ENCODE measurements at regions not wholly inside any gene's neighbourhood (a gene's known extent, or its start where the extent isn't known, plus 50 kb on each side); places are given as distances from the start of the nearest gene placed in this dataset.
A peak's percentile ranks its signal among the peaks of the same experiment; 100 is the strongest.
"Not testable (repeated sequence)": the region's sequence is repeated elsewhere in the genome, so short reads cannot be mapped to it uniquely, and the experiment has no call there.

GRCh38 chr5:44949687-44950086, 140.9 kb downstream of the MRPS30 start:
- Histone ChIP-seq H3K27ac (no peak overlapping the region), H3K4me3 (no peak overlapping the region), H3K27me3 (no peaks in the 10 kb centered on the region), H3K36me3 (no peaks in the 10 kb centered on the region), H3K4me1 (no peaks in the 10 kb centered on the region), H3K9me3 (no peaks in the 10 kb centered on the region)
- DNase-seq (ENCODE audit: low spot score in 2 of 2) = no peak
- intact Hi-C loops (cut with DNase I; ENCODE audit: low total_unique reads) = no loop called here
- TF ChIP-seq CTCF (IDR thresholded peaks at IDR 0.05) (no peak), POLR2A (IDR thresholded peaks at IDR 0.05) (no peak), POLR2AphosphoS5 (IDR thresholded peaks at IDR 0.05) (no peak)

- H3K27ac ChIP-seq = no peak overlapping the region
- H3K27me3 ChIP-seq = no peaks in the 10 kb centered on the region
- H3K4me1 ChIP-seq = no peaks in the 10 kb centered on the region
- TF ChIP-seq POLR2AphosphoS5 (IDR thresholded peaks at IDR 0.05) (no peak), POLR2A (IDR thresholded peaks at IDR 0.05) (no peak), CTCF (IDR thresholded peaks at IDR 0.05) (no peak)
- intact Hi-C loops (cut with DNase I; ENCODE audit: low total_unique reads) = no loop called here
- H3K9me3 ChIP-seq = no peaks in the 10 kb centered on the region
- H3K4me3 ChIP-seq = no peak overlapping the region
- no peak for DNase-seq (ENCODE audit: low spot score in 2 of 2)
- no peaks in the 10 kb centered on the region for H3K36me3 ChIP-seq
Measured at GRCh38 chr5:44951371-44951770, 142.6 kb downstream of the MRPS30 start.

- H3K27me3 ChIP-seq = no peaks in the 10 kb centered on the region
- DNase-seq (ENCODE audit: low spot score in 2 of 2) = no peak
- intact Hi-C loops (cut with DNase I; ENCODE audit: low total_unique reads) = no loop called here
- no peaks in the 10 kb centered on the region for H3K4me1 ChIP-seq
- H3K36me3 ChIP-seq = no peaks in the 10 kb centered on the region
- no peaks in the 10 kb centered on the region for H3K9me3 ChIP-seq
- no peak overlapping the region for H3K27ac ChIP-seq
- no peak overlapping the region for H3K4me3 ChIP-seq
- TF ChIP-seq CTCF (IDR thresholded peaks at IDR 0.05) (peak in 2 of 3 donors; percentile 16), POLR2AphosphoS5 (IDR thresholded peaks at IDR 0.05) (no peak)
Measured at GRCh38 chr5:44952376-44952775, 143.6 kb downstream of the MRPS30 start.

- no peaks in the 10 kb centered on the region for H3K27me3 ChIP-seq
- no peak for DNase-seq (ENCODE audit: low spot score in 2 of 2)
- intact Hi-C loops (cut with DNase I; ENCODE audit: low total_unique reads) = no loop called here
- H3K9me3 ChIP-seq = no peaks in the 10 kb centered on the region
- H3K4me1 ChIP-seq = no peaks in the 10 kb centered on the region
- no peaks in the 10 kb centered on the region for H3K36me3 ChIP-seq
- TF ChIP-seq CTCF (IDR thresholded peaks at IDR 0.05) (no peak), POLR2A (IDR thresholded peaks at IDR 0.05) (no peak)
- H3K4me3 ChIP-seq = no peak overlapping the region
- no peak overlapping the region for H3K27ac ChIP-seq
Measured at GRCh38 chr5:44953078-44953477, 144.3 kb downstream of the MRPS30 start.

GRCh38 chr5:44958943-44959454, 150.3 kb downstream of the MRPS30 start:
- H3K4me1 ChIP-seq; H3K27ac ChIP-seq; intact Hi-C loops (cut with DNase I; ENCODE audit: low total_unique reads); H3K36me3 ChIP-seq; H3K27me3 ChIP-seq; H3K4me3 ChIP-seq; H3K9me3 ChIP-seq; DNase-seq (ENCODE audit: low spot score in 2 of 2): not testable (repeated sequence)

GRCh38 chr5:44969825-44970224, 161.1 kb downstream of the MRPS30 start:
- TF ChIP-seq CTCF (IDR thresholded peaks at IDR 0.05) = no peak
- DNase-seq (ENCODE audit: low spot score in 2 of 2) = no peak
- Histone ChIP-seq H3K4me1 (no peaks in the 10 kb centered on the region), H3K27me3 (no peaks in the 10 kb centered on the region), H3K9me3 (peaks cover 3 to 9% of the 10 kb centered on the region in 2 donors), H3K4me3 (no peak overlapping the region), H3K36me3 (no peaks in the 10 kb centered on the region), H3K27ac (no peak overlapping the region)
- intact Hi-C loops (cut with DNase I; ENCODE audit: low total_unique reads) = no loop called here

GRCh38 chr5:44970963-44971362, 162.2 kb downstream of the MRPS30 start:
- intact Hi-C loops (cut with DNase I; ENCODE audit: low total_unique reads) = not testable (repeated sequence)

More at GRCh38 chr5:44970963-44971362, 162.2 kb downstream of the MRPS30 start:
- H3K4me3 ChIP-seq; H3K27me3 ChIP-seq; H3K4me1 ChIP-seq; H3K36me3 ChIP-seq; H3K27ac ChIP-seq; DNase-seq (ENCODE audit: low spot score in 2 of 2): not testable (repeated sequence)
- peaks cover 7 to 16% of the 10 kb centered on the region in 2 donors for H3K9me3 ChIP-seq

Measured in breast epithelium (tissue), 4 donors.